ENCODE measurements at regions not wholly inside any gene's neighbourhood (a gene's known extent, or its start where the extent isn't known, plus 50 kb on each side); places are given as distances from the start of the nearest gene placed in this dataset.
"Not testable (repeated sequence)": the region's sequence is repeated elsewhere in the genome, so short reads cannot be mapped to it uniquely, and the experiment has no call there.

DNA sequence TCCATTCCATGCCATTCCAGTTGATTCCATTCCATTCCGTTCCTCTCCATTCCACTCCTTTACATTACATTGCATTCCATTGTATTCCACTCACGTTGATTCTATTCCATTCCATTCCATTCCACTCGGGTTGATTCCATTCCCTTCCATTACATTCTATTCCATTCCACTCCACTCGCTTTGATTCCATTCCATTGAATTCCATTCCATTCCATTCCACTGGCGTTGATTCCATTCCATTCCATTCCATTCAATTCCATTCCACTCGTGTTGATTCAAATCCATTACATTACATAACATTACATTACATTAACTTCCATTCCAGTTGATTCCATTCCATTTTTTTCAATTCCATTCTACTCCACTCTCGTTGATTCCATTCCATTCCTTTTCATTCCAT lies 1142.8 kb downstream of the RPIA start:
- DNase-seq = no peak

DNA sequence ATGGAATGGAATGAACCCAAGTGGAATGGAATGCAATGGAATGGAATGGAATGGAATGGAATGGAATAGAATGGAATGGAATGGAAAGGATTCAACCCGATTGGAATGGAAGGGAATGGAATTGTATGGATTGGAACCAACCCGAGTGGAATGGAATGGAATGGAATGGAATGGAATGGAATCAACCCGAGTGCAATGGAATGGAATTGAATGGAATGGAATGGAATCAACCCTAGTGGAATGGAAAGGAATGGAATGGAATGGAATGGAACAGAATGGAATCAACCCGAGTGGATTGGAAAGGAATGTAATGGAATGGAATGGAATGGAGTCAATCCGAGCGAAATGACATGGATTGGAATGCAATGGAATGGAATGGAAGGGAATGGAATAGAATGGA lies 1144.9 kb downstream of the RPIA start:
- peak in 1 of 5 donors; percentile 35 for DNase-seq

DNA sequence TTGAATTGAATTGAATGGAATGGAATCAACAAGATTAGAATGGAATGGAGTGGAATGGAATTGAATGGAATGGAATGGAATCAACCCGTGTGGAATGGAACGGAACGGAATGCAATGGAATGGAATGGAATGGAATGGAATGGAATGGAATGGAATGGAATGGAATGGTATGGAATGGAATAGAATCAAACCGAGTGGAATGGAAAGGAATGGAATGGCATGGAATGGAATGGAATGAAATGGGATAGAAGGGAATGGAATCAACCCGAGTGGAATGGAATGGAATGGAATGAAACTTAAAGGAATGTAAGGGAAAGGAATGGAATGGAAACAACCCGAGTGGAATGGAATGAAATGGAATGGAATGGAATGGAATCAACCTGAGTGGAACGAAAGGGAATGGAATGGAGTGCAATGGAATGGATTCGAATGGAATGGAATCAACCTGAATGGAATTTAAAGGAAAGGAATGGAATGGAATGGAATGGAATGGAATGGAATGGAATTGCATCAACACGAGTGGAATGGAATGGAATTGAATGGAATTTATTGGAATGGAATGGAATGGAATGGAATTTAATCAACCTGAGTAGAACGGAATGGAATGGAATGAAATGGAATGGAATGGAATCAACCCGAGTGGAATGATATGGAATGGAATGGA lies 1146.6 kb downstream of the RPIA start:
- no peak for DNase-seq

DNA sequence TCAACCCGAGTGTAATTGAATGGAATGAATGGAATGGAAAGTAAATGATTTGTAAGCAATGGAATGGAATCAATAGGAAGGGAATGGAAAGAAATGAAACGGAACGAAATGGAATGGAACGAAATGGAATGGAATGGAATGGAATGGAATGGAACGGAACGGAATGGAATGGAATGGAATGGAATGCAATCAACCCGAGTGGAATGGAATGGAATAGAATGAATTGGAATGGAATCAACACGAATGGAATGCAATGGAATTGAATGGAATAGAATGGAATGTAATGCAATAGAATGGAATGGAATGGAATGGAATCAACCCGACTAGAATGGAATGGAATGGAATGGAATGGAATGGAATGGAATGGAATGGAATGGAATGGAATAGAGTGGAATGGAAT lies 1148.7 kb downstream of the RPIA start:
- not testable (repeated sequence) for DNase-seq

DNA sequence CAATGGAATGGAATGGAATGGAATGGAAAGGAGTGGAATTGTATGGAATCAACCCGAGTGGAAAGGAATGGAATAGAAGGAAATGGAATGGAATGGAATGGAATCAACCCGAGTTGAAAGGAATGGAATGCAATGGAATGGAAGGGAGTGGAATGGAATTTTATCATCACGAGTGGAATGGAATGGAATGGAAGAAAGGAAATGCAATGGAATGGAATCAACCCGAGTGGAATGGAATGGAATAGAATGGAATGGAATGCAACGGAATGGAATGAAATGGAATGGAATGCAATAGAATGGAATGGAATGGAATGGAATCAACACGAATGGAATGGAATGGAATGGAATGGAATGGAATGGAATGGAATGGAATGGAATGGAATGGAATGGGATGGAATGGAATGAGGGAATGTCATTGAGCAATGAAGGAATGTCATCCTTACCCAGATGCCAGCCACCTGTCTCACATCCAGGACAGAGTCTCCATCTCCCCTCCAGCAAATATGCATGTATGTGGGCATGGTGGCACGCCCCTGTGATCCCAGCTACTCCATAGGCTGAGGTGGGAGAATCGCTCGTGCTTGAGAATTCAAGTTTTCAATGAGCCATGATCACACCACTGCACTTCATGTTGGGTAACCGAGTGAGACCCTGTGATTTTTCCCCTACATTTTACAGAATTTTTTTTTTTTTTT lies 1149.5 kb downstream of the RPIA start:
- DNase-seq = not testable (repeated sequence)

DNA sequence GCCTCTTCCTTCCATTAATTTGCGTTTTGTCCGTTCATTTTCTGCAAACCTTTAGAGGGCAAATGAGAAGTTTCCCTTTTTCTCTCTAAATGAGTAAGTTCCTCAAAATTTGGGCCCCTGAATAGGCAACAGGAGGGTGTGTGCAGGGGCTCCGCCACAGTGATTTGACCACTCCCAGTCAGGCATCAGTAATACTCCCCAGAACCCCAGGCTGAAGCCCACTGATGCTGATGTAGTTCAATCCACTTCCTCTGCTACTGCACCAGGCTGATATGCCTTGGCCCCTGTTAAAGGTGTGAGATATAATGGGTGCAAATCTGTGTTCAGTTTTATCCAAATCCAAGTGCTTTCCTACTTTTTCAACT lies 1150.0 kb downstream of the RPIA start:
- no peak for DNase-seq

DNA sequence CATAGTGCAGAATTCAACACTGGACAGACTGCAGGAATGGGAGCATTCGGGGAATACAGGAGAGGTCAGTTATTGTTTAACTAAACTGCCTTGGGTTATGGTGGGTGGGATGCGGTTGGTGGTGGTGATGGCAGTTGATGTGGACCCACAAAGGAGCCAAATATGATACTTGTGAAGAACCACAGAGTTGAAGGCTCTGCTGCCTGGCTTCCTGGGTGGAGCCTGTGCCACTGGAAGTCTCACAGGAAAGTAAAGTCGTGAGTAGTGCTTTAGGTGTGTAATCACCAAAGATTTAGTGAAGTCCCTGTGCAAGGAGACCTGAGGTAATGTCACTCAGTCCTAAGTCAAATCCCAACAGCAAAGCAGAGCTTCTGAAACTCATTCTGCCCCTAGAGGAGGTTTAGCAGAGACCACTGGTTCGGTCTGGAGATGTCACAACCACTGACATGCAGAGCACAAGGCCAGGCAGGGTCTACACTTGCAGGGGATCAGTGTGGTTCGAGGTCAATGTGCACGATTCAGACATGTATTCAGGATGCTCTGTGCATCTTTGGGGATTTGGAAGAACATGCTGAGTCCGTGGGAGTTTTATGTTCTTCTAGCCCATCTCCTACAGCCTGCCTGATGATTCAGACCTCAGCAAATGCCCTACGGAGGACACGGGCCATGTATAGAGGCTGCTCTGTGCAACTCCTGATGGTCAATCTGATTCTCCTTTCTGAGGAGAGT lies 1150.9 kb downstream of the RPIA start:
- no peak for DNase-seq

DNA sequence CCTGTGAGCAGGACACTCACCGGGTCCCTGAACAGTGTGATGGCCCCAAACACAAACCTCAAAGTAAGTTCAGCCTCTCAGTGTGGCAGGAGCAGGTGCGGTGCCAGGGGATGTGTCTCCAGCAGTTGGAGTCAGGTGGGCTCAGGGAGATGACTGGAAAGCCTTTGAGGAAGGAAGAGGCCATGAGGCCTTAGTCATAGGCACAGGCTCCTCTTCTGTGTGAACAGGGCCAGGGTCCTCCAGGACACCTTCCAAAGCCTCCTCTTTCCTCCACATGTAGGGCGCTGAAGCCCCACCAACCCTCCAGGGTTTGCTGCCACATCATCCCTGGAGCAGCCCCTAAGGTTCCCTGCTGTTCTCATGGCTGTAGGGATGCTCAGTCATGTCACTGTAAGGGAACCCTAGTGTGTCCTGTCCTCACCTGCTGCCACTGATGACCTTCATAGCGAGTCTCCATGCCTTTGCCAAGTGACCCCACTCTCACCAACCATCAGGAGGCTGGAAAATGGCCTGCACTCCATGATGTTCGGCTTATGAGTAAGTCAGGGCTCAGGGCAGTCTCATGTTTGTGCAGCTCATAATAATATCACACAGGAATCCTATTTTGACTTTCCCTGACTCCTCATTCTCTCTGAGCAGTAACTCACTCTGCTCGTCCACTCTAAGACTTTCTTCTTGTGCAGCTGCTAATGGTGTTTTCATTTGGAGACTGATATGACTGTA lies 1152.9 kb downstream of the RPIA start:
- no peak for DNase-seq

DNA sequence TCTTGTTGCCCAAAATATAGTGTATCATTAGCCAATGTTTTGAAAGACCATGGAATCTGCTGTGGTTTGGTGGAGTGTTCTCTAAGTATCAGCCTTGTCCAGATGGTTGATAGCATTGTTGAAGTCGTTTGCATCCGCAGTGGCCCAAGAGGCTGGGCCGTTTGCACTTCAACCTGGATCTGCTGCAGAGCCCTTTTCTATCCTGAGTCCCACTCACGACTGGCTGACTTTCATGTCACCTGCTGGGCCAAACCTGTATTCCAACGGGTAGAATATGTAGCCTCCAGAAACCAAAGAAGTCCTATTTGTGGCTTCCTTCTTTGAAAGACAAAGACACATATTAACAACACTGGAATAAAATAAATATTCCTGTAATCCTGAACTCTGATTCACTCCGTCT lies 1154.1 kb downstream of the RPIA start:
- DNase-seq = no peak

DNA sequence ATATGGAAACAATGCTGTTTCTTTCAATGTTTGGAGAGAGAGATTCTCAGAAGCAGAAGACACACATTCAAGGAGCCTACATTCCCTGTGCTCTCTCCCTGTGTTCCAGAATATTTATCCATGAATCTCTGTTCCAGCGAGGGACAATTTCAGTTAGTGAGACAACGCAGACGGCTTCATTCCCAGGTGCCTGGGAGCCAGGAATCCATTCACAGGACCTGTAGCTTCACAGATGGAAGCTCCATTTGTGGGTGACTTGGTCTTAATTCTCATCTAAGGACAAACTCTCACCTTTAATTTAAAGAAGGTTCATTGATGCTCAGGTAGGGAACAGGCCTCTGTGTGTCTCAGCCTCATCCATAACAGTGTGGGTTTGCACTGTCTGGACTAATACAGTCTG lies 1156.6 kb downstream of the RPIA start:
- DNase-seq = no peak

DNA sequence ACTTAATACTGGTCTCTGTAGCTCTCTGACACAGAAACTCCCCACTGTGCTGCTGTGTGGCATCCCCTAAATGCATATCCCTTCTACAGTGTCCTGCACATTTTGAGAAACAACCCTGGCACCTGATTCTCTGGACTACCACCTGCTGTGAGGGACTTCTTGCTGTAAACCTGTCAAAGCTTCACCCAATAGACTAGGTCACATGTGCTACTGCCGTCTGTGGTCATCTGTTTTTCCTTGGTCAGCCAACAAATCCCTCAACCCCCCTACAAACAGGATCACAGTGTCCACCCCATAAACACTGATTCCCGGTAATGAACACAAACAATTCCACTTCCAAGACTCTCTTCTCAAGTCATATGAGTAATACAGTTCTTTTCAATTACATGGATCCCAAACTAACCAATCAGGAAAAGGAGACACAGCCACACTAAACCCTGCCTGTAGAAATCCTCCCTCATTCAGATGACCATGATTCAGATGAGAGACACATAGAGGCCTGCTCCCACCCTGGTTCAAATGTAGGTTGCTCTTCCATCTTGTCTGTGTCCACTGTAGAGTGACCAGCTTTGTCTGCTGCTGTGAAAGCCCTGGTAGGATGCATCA lies 1157.4 kb downstream of the RPIA start:
- no peak for DNase-seq

DNA sequence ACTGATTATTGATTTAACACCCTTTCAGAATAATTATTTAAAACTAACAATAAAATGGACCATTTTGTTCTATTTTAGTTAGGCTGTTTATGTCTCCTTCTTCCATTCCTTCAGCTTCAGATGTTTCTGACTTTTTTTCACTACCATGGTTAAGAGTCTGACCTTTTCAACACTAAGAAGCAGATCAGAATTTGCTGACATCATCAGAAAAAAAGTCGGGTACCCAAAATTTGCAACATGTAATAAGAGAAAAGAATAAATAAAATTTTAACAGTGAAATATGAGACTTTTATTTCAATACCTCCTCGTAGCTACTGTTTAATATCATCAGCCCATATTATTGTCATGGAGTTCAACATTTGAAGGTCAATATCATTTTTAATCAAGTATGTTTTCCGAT lies 1158.3 kb downstream of the RPIA start:
- DNase-seq = no peak

DNA sequence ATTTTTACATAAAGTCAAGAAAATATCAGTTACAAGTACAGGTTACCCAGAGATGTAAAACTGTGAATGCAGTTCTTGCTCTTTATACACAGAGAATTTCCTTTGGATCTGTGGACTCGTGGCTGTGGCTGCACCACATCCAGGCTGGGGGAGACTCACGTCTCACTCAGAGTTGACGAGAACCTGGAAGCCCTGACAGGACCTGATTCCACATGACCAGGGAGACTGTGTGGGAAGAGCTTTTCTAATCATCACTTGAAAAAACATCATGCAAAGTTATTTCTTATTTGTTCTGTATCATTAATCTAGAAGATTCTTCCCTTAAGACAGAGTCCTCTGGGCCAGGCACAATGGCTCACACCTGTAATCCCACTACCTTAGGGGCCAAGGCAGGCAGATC lies 1159.0 kb downstream of the RPIA start:
- DNase-seq = no peak

DNA sequence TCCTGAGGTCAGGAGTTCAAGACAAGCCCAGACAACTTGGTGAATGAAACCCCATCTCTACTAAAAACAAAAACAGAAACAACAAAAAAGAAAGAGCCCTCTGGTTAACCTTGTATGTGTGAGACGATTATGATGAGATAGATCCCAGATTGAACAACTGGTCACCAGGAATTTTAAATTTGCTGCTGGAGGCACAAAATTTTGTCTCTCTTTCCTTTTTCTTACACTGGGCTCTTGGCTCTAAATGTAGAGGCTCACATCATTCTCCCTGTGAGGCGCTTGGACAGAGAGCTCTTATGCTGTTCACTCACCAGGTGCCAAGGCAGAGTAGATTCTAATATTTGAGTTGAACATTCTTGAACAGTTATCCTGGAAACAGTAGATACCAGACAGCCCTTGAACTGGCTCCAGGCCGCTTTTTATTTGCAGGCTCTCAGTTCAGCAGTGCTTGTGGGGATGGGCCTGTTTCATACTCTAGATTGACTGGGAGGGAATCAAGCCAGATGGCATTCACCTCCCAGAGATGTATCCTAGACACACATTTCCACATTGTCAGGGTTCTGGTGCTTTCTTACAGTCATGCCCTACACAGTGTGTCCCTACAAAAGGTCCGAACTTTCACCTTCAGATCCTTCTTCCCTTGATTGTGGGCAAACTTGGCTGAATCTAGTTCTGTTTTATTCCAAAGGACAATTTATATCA lies 1159.6 kb downstream of the RPIA start:
- no peak for DNase-seq

DNA sequence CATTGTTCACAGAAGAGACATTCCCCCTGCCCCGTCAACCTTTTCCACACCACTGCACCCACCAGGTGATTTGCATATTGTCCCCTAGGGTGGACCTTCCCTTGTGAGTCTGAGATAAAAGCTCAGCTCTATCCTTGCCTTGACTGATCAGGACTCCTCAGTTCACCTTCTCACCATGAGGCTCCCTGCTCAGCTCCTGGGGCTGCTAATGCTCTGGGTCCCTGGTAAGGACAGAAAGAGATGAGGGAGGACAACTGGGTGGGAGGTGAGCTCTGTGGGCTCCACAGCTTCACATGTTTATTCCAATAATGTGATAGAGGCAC lies 1160.1 kb downstream of the RPIA start:
- DNase-seq = no peak

DNA sequence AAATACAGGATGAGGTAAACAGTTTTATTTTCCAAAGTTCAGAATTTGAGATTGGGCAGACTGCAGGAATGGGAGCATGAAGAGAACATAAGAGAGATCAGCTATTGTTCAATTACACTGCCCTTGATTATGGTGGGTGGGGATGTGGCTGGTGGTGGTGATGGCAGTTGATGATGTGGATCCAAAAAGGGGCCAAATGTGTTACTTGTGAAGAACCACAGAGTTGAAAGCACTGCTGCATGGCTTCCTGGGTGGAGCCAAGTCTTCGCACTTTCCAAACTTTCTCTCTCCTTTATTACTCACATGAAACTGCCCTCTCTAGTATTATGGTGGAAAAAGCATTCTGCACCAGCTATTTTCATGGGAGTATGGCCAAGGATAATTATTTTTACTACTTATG lies 1162.0 kb downstream of the RPIA start:
- DNase-seq = not testable (repeated sequence)

DNA sequence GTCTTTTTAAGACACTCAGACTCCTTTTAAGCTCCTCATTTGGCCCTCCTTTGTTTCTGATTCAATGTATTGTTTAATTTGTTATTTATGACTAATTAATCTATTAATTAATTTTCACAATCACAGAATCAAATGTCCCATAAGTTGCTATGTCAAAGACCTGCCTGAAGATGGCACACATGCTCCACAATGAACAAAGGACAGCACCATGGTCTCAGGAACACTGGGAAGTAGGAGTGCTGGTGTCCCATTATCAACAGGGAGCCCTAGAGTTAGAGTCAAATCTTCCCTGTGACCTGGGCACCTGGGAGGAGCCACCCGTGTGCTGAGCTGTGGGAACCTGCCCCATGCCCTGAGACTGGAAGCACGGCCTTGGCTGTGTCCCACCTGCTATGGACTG lies 1164.3 kb downstream of the RPIA start:
- DNase-seq = not testable (repeated sequence)

DNA sequence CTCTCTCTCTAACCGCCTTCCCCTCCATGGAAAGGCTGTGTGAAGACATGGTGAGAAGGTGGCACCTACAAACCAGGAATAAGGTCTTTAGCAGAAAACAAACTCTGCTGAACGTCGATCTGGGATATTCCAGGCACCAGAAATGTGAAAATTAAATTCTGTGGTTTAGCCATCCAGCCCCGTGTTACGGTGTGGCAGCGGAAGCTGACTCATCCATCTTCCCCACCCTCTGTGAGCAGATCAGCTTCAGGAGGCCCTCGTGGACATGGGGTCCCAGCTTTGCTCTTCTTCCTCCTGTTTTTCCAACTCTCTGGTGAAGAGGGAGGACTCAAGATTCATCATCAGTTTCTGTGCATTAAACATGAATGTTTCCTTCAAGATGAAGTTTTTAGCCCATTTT lies 1164.8 kb downstream of the RPIA start:
- not testable (repeated sequence) for DNase-seq

DNA sequence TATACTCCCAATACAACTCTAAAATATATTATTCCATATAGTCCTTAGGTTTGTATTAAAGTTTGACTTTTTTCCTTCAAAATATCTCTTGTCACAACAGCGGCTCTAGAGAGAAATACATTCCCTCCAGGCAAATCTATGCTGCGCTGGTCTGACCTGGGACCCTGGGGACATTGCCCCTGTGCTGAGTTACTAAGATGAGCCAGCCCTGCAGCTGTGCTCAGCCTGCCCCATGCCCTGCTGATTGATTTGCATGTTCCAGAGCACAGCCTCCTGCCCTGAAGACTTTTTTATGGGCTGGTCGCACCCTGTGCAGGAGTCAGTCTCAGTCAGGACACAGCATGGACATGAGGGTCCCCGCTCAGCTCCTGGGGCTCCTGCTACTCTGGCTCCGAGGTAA lies 1170.7 kb downstream of the RPIA start:
- not testable (repeated sequence) for DNase-seq

DNA sequence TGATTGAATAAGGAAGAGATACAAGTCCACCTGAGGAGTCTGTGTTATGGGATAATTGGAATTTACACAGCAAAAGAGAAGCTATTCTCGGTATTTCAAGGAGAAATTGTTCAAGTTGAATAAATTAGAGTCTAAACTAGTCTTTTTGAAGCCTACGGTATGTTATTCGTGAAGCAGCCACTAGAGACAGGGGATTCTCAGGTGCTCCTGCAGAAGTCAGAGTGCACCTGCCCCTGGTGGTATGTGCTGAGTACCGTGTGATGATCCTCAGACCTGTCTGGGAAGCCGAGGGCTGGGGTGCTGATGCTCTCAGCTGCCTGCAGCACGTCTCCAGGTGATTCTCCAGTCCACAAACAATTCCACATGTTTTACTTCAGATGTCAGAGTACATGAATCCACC lies 1171.7 kb downstream of the RPIA start:
- not testable (repeated sequence) for DNase-seq

DNA sequence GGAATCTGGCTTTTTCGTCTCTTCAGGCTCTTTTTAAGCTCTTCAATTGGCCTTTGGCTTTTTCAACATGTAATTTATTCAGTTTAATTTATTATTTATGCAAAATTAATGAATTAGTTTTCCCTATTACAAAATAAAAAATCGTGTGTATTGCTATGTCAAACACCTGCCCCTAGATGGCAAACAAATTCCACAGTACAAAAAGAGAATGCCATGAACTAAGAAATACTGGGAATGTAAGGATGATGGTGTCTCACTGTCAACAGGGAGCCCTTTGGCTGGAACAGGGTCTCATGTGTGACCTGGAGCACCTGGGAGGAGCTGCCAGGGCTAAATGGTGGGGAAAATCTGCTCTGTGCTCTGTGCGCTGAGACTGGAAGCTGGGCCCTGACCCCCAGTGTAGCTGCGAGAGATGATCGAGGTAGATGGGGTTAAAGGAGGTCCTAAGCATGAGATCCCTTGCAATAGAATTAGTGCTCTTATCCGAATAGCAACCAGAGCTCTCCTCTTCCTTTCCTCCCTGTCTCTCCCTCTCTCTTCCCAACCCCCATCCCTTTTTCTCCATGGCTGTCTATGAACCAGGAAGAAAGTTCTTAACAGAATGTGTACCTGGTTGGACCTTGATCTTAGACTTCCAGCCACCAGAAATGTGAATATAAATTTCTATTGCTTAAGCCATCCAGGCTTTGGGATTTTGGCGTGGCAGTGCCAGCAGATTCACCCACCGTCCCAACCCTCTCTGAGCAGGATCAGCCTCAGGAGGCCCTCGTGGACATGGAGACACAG lies 1183.5 kb downstream of the RPIA start:
- DNase-seq = not testable (repeated sequence)

DNA sequence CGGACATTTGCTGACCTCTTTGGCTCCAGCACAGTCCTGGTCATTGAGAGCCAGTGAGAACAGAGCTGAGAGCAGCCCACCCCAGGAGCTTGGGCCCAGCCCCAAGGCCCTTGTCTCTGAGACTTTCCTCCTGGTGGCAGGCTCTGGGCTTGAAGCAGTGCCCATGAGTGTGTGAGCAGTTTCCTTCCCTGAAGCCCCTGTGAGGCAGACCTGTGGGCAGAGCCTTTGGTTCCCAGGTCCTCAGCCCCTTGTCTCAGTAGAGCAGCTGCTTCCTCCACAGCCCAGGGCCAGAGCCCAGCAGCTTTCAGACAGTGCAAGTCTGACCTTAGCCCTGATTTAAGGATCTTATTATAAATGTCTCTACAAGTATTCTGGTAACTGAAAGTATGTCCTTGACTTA lies 1185.0 kb downstream of the RPIA start:
- not testable (repeated sequence) for DNase-seq

All from T-helper 1 cell (primary cell).